Liver (tissue), 3 donors: ENCODE measurements at regions not wholly inside any gene's neighbourhood (a gene's known extent, or its start where the extent isn't known, plus 50 kb on each side); places are given as distances from the start of the nearest gene placed in this dataset.

Source experiments
- EGR1 ChIP-seq, 2 donors: IDR thresholded peaks; 2 replicates each; pipeline ENCODE4 v1.6.1; 2016 to 2018; ENCODE audit warnings: antibody characterized with exemption in 2 of 2, low read depth in 2 of 2
- FOXA1 ChIP-seq: IDR thresholded peaks from 2 replicates; pipeline ENCODE4 v1.6.1; 2016; ENCODE audit warnings: antibody characterized with exemption
- FOXA2 ChIP-seq: IDR thresholded peaks from 2 replicates; pipeline ENCODE4 v1.6.1; 2016; ENCODE audit warnings: antibody characterized with exemption
- GABPA ChIP-seq, 2 donors: IDR thresholded peaks in 1 of 2; conservative IDR thresholded peaks in 1 of 2; 2 replicates each; pipeline ENCODE4 v1.6.1; 2016; ENCODE audit warnings: antibody characterized with exemption in 2 of 2, mild to moderate bottlenecking in 1 of 2, moderate library complexity in 1 of 2
- NR2F2 ChIP-seq: IDR thresholded peaks from 2 replicates; pipeline ENCODE4 v1.6.1; 2016; ENCODE audit warnings: antibody characterized with exemption
- RAD21 ChIP-seq, 2 donors: IDR thresholded peaks; 2 replicates each; pipeline ENCODE4 v1.6.1; 2016; ENCODE audit warnings: antibody characterized with exemption in 2 of 2, mild to moderate bottlenecking in 2 of 2
- YY1 ChIP-seq: IDR thresholded peaks from 2 replicates; pipeline ENCODE4 v1.6.1; 2016; ENCODE audit warnings: antibody characterized with exemption, mild to moderate bottlenecking
- TF ChIP-seq, protein P1 (sequence below): fragments of 150-350 bp; IDR thresholded peaks from 2 replicates; pipeline ENCODE4 v1.5.1; 2017; ENCODE audit warnings: improper control_type of control experiment, low read depth, low read length; ENCODE audit not compliant: missing input control
- TF ChIP-seq, protein P2 (sequence below): IDR thresholded peaks from 2 replicates; pipeline ENCODE4 v1.6.1; 2016; ENCODE audit warnings: antibody characterized with exemption
- TF ChIP-seq, protein P3 (sequence below): IDR thresholded peaks from 2 replicates; pipeline ENCODE4 v1.6.1; 2016; ENCODE audit warnings: antibody characterized with exemption, mild to moderate bottlenecking
- TF ChIP-seq, protein P4 (sequence below): IDR thresholded peaks from 2 replicates; pipeline ENCODE4 v1.6.1; 2016; ENCODE audit warnings: antibody characterized with exemption
- TF ChIP-seq, protein P5 (sequence below): IDR thresholded peaks from 2 replicates; pipeline ENCODE4 v1.6.1; 2016; ENCODE audit warnings: antibody characterized with exemption
- donor health status: healthy.
- donor health status: healthy.

DNA sequence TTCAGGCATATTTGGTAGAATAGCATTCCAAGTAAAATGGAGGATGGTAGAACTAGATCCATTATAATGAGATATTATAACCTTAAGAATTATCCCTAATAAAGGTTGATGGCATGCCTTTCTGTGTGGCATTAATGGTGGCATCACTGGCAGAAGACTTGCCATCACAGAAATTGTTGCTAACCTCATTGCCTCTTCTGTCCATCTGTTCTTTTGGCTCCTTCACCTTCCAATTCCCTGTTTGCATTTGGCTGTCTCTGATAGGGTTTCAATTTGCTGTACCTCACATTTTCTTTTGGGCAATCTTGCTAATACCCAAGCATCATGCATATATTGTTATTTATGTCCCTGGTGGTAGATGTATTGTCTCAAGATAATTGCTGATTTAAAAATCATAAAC is 98.9 kb downstream of the SMPDL3A start:
- TF ChIP-seq, protein P1, sequence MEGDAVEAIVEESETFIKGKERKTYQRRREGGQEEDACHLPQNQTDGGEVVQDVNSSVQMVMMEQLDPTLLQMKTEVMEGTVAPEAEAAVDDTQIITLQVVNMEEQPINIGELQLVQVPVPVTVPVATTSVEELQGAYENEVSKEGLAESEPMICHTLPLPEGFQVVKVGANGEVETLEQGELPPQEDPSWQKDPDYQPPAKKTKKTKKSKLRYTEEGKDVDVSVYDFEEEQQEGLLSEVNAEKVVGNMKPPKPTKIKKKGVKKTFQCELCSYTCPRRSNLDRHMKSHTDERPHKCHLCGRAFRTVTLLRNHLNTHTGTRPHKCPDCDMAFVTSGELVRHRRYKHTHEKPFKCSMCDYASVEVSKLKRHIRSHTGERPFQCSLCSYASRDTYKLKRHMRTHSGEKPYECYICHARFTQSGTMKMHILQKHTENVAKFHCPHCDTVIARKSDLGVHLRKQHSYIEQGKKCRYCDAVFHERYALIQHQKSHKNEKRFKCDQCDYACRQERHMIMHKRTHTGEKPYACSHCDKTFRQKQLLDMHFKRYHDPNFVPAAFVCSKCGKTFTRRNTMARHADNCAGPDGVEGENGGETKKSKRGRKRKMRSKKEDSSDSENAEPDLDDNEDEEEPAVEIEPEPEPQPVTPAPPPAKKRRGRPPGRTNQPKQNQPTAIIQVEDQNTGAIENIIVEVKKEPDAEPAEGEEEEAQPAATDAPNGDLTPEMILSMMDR, result no peak
- TF ChIP-seq, protein P2, sequence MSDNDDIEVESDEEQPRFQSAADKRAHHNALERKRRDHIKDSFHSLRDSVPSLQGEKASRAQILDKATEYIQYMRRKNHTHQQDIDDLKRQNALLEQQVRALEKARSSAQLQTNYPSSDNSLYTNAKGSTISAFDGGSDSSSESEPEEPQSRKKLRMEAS, result no peak
- TF ChIP-seq, protein P3, sequence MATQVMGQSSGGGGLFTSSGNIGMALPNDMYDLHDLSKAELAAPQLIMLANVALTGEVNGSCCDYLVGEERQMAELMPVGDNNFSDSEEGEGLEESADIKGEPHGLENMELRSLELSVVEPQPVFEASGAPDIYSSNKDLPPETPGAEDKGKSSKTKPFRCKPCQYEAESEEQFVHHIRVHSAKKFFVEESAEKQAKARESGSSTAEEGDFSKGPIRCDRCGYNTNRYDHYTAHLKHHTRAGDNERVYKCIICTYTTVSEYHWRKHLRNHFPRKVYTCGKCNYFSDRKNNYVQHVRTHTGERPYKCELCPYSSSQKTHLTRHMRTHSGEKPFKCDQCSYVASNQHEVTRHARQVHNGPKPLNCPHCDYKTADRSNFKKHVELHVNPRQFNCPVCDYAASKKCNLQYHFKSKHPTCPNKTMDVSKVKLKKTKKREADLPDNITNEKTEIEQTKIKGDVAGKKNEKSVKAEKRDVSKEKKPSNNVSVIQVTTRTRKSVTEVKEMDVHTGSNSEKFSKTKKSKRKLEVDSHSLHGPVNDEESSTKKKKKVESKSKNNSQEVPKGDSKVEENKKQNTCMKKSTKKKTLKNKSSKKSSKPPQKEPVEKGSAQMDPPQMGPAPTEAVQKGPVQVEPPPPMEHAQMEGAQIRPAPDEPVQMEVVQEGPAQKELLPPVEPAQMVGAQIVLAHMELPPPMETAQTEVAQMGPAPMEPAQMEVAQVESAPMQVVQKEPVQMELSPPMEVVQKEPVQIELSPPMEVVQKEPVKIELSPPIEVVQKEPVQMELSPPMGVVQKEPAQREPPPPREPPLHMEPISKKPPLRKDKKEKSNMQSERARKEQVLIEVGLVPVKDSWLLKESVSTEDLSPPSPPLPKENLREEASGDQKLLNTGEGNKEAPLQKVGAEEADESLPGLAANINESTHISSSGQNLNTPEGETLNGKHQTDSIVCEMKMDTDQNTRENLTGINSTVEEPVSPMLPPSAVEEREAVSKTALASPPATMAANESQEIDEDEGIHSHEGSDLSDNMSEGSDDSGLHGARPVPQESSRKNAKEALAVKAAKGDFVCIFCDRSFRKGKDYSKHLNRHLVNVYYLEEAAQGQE, result no peak
- TF ChIP-seq YY1 (no peak), RAD21 (IDR thresholded peaks at IDR 0.05) (no peak), FOXA2 (no peak), FOXA1 (no peak), NR2F2 (no peak), EGR1 (IDR thresholded peaks at IDR 0.05; ENCODE audit: low read depth in 2 of 2) (no peak), GABPA (IDR thresholded peaks at IDR 0.05 in 1 of 2, conservative IDR thresholded peaks at IDR 0.05 in 1 of 2) (no peak)
- TF ChIP-seq, protein P4, sequence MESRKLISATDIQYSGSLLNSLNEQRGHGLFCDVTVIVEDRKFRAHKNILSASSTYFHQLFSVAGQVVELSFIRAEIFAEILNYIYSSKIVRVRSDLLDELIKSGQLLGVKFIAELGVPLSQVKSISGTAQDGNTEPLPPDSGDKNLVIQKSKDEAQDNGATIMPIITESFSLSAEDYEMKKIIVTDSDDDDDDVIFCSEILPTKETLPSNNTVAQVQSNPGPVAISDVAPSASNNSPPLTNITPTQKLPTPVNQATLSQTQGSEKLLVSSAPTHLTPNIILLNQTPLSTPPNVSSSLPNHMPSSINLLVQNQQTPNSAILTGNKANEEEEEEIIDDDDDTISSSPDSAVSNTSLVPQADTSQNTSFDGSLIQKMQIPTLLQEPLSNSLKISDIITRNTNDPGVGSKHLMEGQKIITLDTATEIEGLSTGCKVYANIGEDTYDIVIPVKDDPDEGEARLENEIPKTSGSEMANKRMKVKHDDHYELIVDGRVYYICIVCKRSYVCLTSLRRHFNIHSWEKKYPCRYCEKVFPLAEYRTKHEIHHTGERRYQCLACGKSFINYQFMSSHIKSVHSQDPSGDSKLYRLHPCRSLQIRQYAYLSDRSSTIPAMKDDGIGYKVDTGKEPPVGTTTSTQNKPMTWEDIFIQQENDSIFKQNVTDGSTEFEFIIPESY, result no peak
- TF ChIP-seq, protein P5, sequence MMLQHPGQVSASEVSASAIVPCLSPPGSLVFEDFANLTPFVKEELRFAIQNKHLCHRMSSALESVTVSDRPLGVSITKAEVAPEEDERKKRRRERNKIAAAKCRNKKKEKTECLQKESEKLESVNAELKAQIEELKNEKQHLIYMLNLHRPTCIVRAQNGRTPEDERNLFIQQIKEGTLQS, result no peak
